Lower leg skin (tissue), 3 donors: ENCODE measurements at regions not wholly inside any gene's neighbourhood (a gene's known extent, or its start where the extent isn't known, plus 50 kb on each side); places are given as distances from the start of the nearest gene placed in this dataset.

ENCODE experiments used
- POLR2A ChIP-seq, 2 donors: fragments of 450-650 bp; IDR thresholded peaks; one replicate each; pipeline ENCODE4 v1.6.1; 2016 to 2017; ENCODE audit warnings: antibody characterized with exemption in 2 of 2, mild to moderate bottlenecking in 1 of 2, moderate library complexity in 1 of 2
- TF ChIP-seq, protein P1 (sequence below), 3 donors: fragments of 450-650 bp; IDR thresholded peaks; one replicate each; pipeline ENCODE4 v1.5.1; 2016; ENCODE audit warnings: antibody characterized with exemption in 3 of 3, mild to moderate bottlenecking in 3 of 3, moderate library complexity in 2 of 3

DNA sequence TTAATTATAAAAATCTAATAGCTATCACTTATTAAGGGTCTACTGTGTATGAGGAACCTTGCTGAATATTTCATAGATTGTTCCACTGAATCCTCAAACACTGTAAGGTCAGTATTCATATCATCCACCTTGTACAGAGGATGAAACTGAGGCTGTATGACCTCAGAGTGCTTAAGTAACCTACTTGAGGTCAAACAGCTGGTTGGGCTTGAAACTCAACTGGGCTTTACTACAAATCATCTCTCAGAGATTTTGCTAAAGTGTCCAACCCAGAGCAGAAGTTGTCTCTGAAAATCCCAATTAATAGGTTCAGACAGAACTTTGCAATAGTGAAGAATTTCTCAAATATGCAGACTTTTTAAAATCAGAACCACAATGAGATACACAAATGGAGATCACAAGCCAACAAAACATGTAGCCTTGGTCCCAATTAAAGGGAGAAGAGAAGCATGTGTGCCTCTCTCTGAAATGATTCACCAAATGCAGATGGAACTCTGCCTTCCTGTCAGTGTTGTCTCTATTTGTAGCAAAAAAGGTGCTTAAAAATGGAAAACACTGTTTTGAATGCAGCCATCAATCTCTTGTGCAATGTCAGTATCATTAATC, 131.4 kb downstream of the FAM114A2 start:
- no peak for TF ChIP-seq POLR2A (IDR thresholded peaks at IDR 0.05)
- TF ChIP-seq, protein P1, sequence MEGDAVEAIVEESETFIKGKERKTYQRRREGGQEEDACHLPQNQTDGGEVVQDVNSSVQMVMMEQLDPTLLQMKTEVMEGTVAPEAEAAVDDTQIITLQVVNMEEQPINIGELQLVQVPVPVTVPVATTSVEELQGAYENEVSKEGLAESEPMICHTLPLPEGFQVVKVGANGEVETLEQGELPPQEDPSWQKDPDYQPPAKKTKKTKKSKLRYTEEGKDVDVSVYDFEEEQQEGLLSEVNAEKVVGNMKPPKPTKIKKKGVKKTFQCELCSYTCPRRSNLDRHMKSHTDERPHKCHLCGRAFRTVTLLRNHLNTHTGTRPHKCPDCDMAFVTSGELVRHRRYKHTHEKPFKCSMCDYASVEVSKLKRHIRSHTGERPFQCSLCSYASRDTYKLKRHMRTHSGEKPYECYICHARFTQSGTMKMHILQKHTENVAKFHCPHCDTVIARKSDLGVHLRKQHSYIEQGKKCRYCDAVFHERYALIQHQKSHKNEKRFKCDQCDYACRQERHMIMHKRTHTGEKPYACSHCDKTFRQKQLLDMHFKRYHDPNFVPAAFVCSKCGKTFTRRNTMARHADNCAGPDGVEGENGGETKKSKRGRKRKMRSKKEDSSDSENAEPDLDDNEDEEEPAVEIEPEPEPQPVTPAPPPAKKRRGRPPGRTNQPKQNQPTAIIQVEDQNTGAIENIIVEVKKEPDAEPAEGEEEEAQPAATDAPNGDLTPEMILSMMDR (IDR thresholded peaks at IDR 0.05), result no peak
